Endodermal cell (in vitro differentiated cells): ENCODE measurements at regions not wholly inside any gene's neighbourhood (a gene's known extent, or its start where the extent isn't known, plus 50 kb on each side); places are given as distances from the start of the nearest gene placed in this dataset.

ENCODE experiments used
- DNase-seq: peaks from one replicate; pipeline ENCODE4 v3.0.0-alpha.2; 2017
- H3K27ac ChIP-seq: 2 replicates; pipeline ENCODE4 v1.5.1; 2013; ENCODE audit warnings: mild to moderate bottlenecking, low read depth, low read length, moderate library complexity
- H3K27me3 ChIP-seq: 2 replicates; pipeline ENCODE4 v1.6.1; 2013; ENCODE audit warnings: mild to moderate bottlenecking, low read length, moderate library complexity; ENCODE audit not compliant: insufficient read depth, control insufficient read depth, poor library complexity, severe bottlenecking
- H3K36me3 ChIP-seq: 2 replicates; pipeline ENCODE4 v1.7.0; 2013; ENCODE audit warnings: mild to moderate bottlenecking, low read length, moderate library complexity; ENCODE audit not compliant: control insufficient read depth, insufficient read depth
- H3K4me1 ChIP-seq: one replicate; pipeline ENCODE4 v1.7.0; 2013; ENCODE audit warnings: low read length; ENCODE audit not compliant: control insufficient read depth, insufficient read depth
- H3K4me3 ChIP-seq: 2 replicates; pipeline ENCODE4 v1.5.1; 2013; ENCODE audit warnings: mild to moderate bottlenecking, low read length, moderate library complexity
- H3K9ac ChIP-seq: 2 replicates; pipeline ENCODE4 v1.6.1; 2013; ENCODE audit warnings: mild to moderate bottlenecking, low read length, moderate library complexity; ENCODE audit not compliant: poor library complexity, severe bottlenecking; ENCODE audit errors: extremely low read depth
- H3K9me3 ChIP-seq: 2 replicates; pipeline ENCODE4 v1.6.1; 2013; ENCODE audit warnings: mild to moderate bottlenecking, low read length, moderate library complexity; ENCODE audit not compliant: control insufficient read depth
- H3K27ac Mint-ChIP-seq: 2 replicates; pipeline ENCODE4 v1.8.0; 2020; ENCODE audit warnings: mixed read lengths
- H3K27me3 Mint-ChIP-seq: 2 replicates; pipeline ENCODE4 v1.8.0; 2021; ENCODE audit warnings: mild to moderate bottlenecking, mixed read lengths; ENCODE audit not compliant: insufficient read depth
- H3K36me3 Mint-ChIP-seq: 2 replicates; pipeline ENCODE4 v1.8.0; 2020; ENCODE audit warnings: low read depth, mixed read lengths
- H3K4me1 Mint-ChIP-seq: 2 replicates; pipeline ENCODE4 v1.8.0; 2020; ENCODE audit warnings: mixed read lengths
- H3K4me3 Mint-ChIP-seq: 2 replicates; pipeline ENCODE4 v1.8.0; 2020; ENCODE audit warnings: mild to moderate bottlenecking, moderate library complexity, mixed read lengths
- H3K9me3 Mint-ChIP-seq: 2 replicates; pipeline ENCODE4 v1.8.0; 2020; ENCODE audit warnings: mild to moderate bottlenecking, mixed read lengths
- WGBS, 2 experiments: methylation state at CpG; one replicate each; pipeline versions ENCODE4 v1.1.5 to v1.1.7; 2013; ENCODE audit warnings: missing lambda C conversion rate in 2 of 2, mixed read lengths in 1 of 2; ENCODE audit not compliant: insufficient coverage in 1 of 2, insufficient read length in 1 of 2; 5-methylcytosine and 5-hydroxymethylcytosine counted together
- TF ChIP-seq, protein P1 (sequence below): fragments of 200-600 bp; sonication (generic); conservative IDR thresholded peaks from 2 replicates; pipeline ENCODE4 v1.5.0; 2021; ENCODE audit warnings: antibody characterized with exemption, mild to moderate bottlenecking

DNA sequence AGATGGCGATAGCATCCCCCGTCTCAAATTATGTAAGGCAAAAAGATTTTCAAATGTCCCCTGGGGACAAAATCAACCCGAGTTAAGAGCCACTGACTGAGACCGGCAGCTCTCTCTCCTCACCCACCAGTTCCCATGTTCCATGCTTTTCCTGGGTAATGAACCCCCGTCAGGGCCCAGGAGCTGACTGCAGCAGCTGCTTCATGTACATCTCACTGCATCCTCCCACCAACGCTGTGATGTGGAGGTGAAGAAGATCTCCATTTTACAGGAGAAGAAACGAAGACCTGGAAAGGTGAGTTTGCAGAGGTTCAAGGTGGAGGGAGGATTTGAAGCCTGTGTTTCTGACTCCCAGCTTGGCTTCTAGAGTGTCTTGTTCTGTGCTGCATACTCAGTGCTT lies 481.1 kb downstream of the MIAT start:
- H3K4me3 ChIP-seq, result no peak overlapping the region
- H3K4me1 ChIP-seq, result no peaks in the 10 kb centered on the region
- Mint-ChIP-seq H3K27me3 (peaks cover 51% of the 10 kb centered on the region), H3K4me1 (no peaks in the 10 kb centered on the region), H3K9me3 (no peaks in the 10 kb centered on the region), H3K36me3 (no peaks in the 10 kb centered on the region), H3K4me3 (no peak overlapping the region), H3K27ac (no peak overlapping the region)
- H3K9ac ChIP-seq, result no peak overlapping the region
- TF ChIP-seq, protein P1, sequence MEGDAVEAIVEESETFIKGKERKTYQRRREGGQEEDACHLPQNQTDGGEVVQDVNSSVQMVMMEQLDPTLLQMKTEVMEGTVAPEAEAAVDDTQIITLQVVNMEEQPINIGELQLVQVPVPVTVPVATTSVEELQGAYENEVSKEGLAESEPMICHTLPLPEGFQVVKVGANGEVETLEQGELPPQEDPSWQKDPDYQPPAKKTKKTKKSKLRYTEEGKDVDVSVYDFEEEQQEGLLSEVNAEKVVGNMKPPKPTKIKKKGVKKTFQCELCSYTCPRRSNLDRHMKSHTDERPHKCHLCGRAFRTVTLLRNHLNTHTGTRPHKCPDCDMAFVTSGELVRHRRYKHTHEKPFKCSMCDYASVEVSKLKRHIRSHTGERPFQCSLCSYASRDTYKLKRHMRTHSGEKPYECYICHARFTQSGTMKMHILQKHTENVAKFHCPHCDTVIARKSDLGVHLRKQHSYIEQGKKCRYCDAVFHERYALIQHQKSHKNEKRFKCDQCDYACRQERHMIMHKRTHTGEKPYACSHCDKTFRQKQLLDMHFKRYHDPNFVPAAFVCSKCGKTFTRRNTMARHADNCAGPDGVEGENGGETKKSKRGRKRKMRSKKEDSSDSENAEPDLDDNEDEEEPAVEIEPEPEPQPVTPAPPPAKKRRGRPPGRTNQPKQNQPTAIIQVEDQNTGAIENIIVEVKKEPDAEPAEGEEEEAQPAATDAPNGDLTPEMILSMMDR, result no peak
- no peak overlapping the region for H3K27ac ChIP-seq
- DNase-seq, result no peak
- H3K27me3 ChIP-seq, result peaks cover 34% of the 10 kb centered on the region
- 90 to 97% methylated on average over 5 to 7 of the region's 7 CpGs for WGBS, 2 experiments
- no peaks in the 10 kb centered on the region for H3K36me3 ChIP-seq
- no peaks in the 10 kb centered on the region for H3K9me3 ChIP-seq

DNA sequence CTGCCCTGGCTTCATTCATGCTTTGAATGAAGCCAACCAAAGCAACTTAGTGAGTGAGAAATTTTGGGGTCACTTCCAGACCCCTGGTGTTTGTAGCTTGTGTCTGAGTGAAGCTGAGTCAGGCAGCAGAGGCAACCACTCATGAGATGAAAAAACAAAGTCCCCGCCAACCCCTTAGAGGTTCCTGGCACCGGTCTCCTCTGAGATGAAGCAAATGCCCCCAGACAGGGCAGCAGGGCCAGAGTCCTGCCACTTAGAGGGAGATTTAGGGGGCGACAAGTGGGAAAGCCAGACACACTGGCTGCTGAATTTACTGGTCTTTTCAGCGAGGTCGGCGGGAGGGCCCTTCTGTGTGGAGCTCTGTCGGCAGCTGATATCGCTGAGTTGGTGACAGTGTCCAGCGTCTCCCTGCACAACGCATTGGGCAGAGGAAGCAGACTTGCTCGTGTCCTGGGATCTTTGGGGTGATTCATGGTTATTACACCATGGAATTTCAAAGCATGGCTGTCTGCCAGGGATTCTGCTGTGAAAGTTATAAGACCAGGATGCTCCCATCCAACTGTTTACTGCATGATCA lies 482.6 kb downstream of the MIAT start:
- Mint-ChIP-seq H3K36me3 (no peaks in the 10 kb centered on the region), H3K27me3 (peaks cover 44% of the 10 kb centered on the region), H3K4me1 (no peaks in the 10 kb centered on the region), H3K9me3 (no peaks in the 10 kb centered on the region), H3K4me3 (no peak overlapping the region), H3K27ac (no peak overlapping the region)
- H3K4me3 ChIP-seq, result no peak overlapping the region
- DNase-seq, result no peak
- no peaks in the 10 kb centered on the region for H3K36me3 ChIP-seq
- no peaks in the 10 kb centered on the region for H3K9me3 ChIP-seq
- H3K27me3 ChIP-seq, result peaks cover 22% of the 10 kb centered on the region
- no peaks in the 10 kb centered on the region for H3K4me1 ChIP-seq
- TF ChIP-seq, protein P1, result no peak
- 79 to 87% methylated on average over 11 of the region's 11 CpGs for WGBS, 2 experiments
- H3K9ac ChIP-seq, result no peak overlapping the region
- peak overlapping the region; percentile 36 for H3K27ac ChIP-seq

DNA sequence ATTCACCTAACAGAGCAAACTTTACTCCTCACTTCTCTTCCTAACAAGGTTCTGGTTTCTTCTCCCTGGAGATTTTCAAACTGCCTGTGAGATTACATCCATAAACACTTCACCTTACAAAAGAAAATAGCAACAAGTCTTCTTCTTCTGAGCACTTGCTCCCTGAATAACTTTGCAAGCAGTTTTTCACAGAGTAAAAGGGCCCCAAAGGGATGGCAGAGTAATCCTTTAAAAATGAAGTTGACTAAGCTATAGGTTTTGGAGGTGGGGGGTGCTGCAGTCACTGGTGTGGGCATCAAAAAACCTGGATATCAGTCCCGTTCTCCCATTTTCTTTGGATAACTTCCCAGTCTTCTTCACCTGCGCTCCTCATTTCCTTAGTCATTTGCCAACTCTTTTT lies 484.9 kb downstream of the MIAT start:
- no peak for DNase-seq
- 66% methylated on average over 2 of the region's 2 CpGs; no CpG with 5 or more reads in 1 of the 2 experiments for WGBS, 2 experiments
- Mint-ChIP-seq H3K9me3 (no peaks in the 10 kb centered on the region), H3K4me3 (no peak overlapping the region), H3K36me3 (no peaks in the 10 kb centered on the region), H3K27me3 (peaks cover 34% of the 10 kb centered on the region), H3K27ac (no peak overlapping the region), H3K4me1 (no peaks in the 10 kb centered on the region)
- Histone ChIP-seq H3K4me3 (no peak overlapping the region), H3K36me3 (no peaks in the 10 kb centered on the region), H3K9me3 (no peaks in the 10 kb centered on the region), H3K27ac (no peak overlapping the region), H3K9ac (no peak overlapping the region), H3K4me1 (no peaks in the 10 kb centered on the region), H3K27me3 (peaks cover 22% of the 10 kb centered on the region)
- TF ChIP-seq, protein P1, result no peak
